LNCaP clone FGC (cell line): ENCODE measurements at regions not wholly inside any gene's neighbourhood (a gene's known extent, or its start where the extent isn't known, plus 50 kb on each side); places are given as distances from the start of the nearest gene placed in this dataset.
A peak's percentile ranks its signal among the peaks of the same experiment; 100 is the strongest.
"Not testable (repeated sequence)": the region's sequence is repeated elsewhere in the genome, so short reads cannot be mapped to it uniquely, and the experiment has no call there.

Experiments used
- DNase-seq: peaks from one replicate; pipeline ENCODE4 v3.0.0-alpha.2; 2011; ENCODE audit warnings: low read depth
- H3K4me3 ChIP-seq: 2 replicates; pipeline ENCODE4 v1.5.1; 2011; ENCODE audit warnings: mild to moderate bottlenecking, low read depth, low read length, control low read depth
- TF ChIP-seq, protein P1 (sequence below): IDR thresholded peaks from 2 replicates; pipeline ENCODE4 v1.5.1; 2012; ENCODE audit warnings: mild to moderate bottlenecking; ENCODE audit not compliant: control insufficient read depth, insufficient read depth; ENCODE audit errors: extremely low read depth

DNA sequence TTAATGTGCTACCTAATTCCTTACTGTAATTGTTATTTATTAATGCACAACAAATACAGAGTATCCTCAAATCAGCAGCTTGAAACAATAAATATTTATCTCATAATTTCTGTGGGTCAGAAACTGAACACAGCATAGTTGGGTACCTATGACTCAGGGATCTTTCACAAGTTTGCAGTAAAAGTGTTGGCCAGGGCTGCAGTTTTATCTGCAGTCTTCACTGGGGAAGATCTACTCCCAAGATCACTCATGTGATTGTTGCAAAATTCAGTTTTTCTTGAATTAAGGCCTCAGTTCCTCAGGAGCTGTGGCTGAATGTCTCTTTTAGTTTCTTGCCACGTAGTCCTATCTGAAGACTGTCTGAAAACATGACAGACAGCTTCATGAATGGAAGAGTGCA is 237.8 kb downstream of the ZWINT start:
- no peak for DNase-seq
- no peak overlapping the region for H3K4me3 ChIP-seq
- TF ChIP-seq, protein P1, sequence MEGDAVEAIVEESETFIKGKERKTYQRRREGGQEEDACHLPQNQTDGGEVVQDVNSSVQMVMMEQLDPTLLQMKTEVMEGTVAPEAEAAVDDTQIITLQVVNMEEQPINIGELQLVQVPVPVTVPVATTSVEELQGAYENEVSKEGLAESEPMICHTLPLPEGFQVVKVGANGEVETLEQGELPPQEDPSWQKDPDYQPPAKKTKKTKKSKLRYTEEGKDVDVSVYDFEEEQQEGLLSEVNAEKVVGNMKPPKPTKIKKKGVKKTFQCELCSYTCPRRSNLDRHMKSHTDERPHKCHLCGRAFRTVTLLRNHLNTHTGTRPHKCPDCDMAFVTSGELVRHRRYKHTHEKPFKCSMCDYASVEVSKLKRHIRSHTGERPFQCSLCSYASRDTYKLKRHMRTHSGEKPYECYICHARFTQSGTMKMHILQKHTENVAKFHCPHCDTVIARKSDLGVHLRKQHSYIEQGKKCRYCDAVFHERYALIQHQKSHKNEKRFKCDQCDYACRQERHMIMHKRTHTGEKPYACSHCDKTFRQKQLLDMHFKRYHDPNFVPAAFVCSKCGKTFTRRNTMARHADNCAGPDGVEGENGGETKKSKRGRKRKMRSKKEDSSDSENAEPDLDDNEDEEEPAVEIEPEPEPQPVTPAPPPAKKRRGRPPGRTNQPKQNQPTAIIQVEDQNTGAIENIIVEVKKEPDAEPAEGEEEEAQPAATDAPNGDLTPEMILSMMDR: no peak

DNA sequence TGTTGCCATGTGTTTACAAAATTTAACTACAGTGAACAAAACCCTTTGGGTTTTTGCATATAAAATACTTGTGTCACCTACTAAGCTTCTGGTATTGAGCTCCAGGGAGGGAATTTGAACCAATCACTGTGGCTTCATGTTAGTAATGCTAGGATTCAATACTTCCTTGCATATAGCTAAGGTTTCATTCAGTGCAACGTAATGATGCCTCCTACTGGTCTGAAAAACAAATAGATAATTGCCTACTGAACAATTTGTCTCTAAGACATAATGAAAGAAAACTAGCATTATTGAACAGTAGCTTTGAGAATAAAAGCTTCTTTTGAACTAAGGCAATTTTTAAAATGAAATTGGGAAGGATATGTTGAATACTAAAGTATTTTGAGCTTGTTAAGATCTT is 244.4 kb downstream of the ZWINT start:
- TF ChIP-seq, protein P1: peak; percentile 71
- DNase-seq: no peak
- no peak overlapping the region for H3K4me3 ChIP-seq

DNA sequence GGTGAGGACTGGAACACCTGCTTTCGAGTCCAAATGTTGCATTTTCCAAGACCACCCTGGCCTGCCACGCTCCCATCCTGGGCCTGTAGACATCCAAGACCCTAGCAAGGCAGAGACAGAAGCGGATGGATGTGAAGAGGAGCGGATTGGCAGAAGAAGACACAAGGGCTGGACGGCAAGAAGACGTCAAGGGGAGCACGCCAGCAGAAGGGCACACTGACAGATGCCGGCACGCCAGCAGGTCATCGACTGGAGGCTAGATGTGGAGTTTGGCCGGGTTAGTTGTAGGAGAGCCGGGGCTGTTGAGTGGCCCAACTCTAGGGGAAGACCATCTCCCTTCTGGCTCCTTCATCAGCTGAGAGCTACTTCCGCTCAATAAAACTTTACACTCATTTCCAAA is 251.6 kb downstream of the ZWINT start:
- TF ChIP-seq, protein P1: no peak
- H3K4me3 ChIP-seq: no peak overlapping the region
- no peak for DNase-seq

DNA sequence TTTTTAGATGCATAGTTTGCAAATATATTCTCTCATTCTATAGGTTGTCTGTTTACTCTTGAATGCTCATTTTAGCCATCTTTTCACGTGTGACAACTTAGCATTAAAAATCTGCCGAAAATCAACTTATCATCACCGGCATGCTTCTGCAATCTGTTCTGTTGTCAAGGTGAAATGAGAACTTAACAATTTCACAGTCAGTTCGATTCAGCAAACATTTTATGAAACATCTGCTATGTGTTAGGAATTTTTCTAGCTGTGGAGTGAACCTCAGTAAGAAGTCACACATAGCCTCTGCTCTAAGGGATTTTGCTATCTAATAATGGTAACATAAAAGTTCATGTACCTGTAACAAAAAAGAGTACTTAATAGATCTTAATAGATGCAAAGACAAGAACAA is 256.1 kb downstream of the ZWINT start:
- TF ChIP-seq, protein P1: no peak
- no peak overlapping the region for H3K4me3 ChIP-seq
- no peak for DNase-seq

DNA sequence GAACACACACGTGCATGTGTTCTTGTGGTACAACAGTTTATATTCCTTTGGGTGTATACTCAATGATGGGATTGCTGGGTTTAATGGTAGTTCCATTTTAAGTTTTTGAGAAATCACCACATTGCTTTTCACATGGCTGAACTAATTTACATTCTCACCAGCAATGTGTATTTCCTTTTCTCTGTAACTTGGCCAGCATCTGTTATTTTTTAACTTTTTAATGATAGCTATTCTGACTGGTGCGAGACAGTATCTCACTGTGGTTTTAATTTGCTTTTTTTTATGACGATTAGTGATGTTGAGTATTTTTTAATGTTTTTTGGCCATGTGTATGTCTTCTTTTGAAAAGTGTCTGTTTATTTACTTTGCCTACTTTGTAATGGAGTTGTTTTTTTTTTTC is 256.6 kb downstream of the ZWINT start:
- no peak overlapping the region for H3K4me3 ChIP-seq
- no peak for DNase-seq
- TF ChIP-seq, protein P1: no peak

DNA sequence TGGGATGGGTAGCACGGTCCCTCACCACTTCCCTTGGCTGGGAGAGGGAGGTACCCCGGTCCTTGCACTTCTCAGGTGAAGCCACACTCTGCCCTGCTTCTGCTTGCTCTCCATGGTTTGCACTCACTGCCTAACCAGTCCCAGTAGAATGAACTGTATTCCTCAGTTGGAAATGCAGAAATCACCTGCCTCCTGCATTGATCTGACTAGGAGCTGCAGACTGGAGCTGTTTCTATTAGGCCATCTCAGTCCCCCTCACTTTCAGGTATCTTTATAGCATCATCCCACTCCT is 264.9 kb downstream of the ZWINT start:
- TF ChIP-seq, protein P1: no peak
- H3K4me3 ChIP-seq: no peak overlapping the region
- no peak for DNase-seq

DNA sequence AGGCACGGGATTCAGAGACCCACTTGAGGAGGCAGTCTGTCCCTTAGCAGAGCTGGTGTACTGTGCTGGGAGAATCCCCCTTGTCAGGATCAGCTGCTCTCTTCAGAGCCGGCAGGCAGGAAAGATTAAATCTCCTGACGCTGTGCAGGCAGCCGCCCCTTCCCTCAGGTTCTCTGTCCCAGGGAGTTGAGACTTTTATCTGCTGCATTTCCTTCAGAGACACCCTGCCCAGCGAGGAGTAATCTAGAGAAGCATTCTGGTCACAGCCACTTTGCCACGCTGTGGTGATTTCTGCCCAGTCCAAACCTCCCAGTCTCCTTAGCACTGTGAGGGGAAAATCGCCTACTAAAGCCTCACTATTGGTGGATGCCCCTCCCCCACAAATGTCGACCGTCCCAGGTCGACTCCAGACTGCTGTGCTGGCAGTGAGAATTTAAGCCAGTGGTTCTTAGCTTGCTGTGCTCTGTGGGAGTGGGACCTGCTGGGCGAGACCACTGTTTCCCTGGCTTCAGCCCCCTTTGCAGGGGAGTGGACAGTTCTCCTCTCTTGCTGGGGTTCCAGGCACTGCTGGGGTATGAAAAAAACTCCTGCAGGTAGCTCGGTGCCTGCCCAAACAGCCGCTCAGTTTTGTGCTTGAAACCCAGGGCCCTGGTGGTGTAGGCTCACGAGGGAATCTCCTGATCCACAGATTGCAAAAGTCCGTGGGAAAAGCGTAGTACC is 265.4 kb downstream of the ZWINT start:
- no peak overlapping the region for H3K4me3 ChIP-seq
- TF ChIP-seq, protein P1: no peak
- DNase-seq: no peak

DNA sequence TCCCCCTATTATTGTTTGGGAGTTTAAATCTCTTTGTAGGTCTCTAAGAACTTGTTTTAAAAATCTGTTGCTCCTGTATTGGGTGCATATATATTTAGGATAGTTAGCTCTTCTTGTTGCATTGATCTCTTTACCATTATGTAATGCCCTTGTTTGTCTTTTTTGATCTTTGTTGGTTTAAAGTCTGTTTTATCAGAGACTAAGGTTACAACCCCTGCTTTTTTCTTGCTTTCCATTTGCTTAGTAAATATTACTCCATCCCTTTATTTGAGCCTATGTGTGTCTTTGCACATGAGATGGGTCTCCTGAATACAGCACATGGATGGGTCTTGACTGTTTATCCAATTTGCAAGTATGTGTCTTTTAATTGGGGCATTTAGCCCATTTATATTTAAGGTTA is 267.4 kb downstream of the ZWINT start:
- not testable (repeated sequence) for H3K4me3 ChIP-seq, DNase-seq
